GM12892 (cell line): ENCODE measurements at regions not wholly inside any gene's neighbourhood (a gene's known extent, or its start where the extent isn't known, plus 50 kb on each side); places are given as distances from the start of the nearest gene placed in this dataset.

Experiments used
- POLR2A ChIP-seq: IDR thresholded peaks from 2 replicates; pipeline ENCODE4 v1.6.1; 2011; ENCODE audit warnings: low read depth, low read length, control low read depth
- TAF1 ChIP-seq: IDR thresholded peaks from 2 replicates; pipeline ENCODE4 v1.6.1; 2011; ENCODE audit warnings: low read depth, mild to moderate bottlenecking, control low read depth, low read length, borderline replicate concordance

GRCh38 chr13:30061217-30061616 is 210.8 kb upstream of the UBL3 start:
- TF ChIP-seq TAF1 (no peak), POLR2A (no peak)
